ENCODE measurements at regions not wholly inside any gene's neighbourhood (a gene's known extent, or its start where the extent isn't known, plus 50 kb on each side); places are given as distances from the start of the nearest gene placed in this dataset.

- Mint-ChIP-seq H3K4me3 (no peak overlapping the region), H3K4me1 (no peaks in the 10 kb centered on the region), H3K27me3 (ENCODE audit: low read depth in 2 of 2) (no peaks in the 10 kb centered on the region), H3K36me3 (no peaks in the 10 kb centered on the region), H3K27ac (no peak overlapping the region), H3K9me3 (peaks cover 8 to 10% of the 10 kb centered on the region in 2 donors)
- intact Hi-C loops (cut with micrococcal nuclease) = no loop called here
- Histone ChIP-seq H3K4me1 (ENCODE audit: control insufficient read depth, insufficient read depth, low read length) (no peaks in the 10 kb centered on the region), H3K27ac (ENCODE audit: low read length) (no peak overlapping the region), H3K36me3 (ENCODE audit: control insufficient read depth, insufficient read depth, low read length) (no peaks in the 10 kb centered on the region), H3K27me3 (ENCODE audit: control insufficient read depth, insufficient read depth, low read length) (no peaks in the 10 kb centered on the region), H3K4me3 (ENCODE audit: low read length) (no peak overlapping the region), H3K9me3 (ENCODE audit: control insufficient read depth, insufficient read depth, low read length) (no peaks in the 10 kb centered on the region)
- TF ChIP-seq CTCF (IDR thresholded peaks at IDR 0.05) = no peak
- DNase-seq (no peak), ATAC-seq (no peak)
These were observed 243.2 kb downstream of the FBXO8 start for GRCh38 chr4:174040287-174040686.

GRCh38 chr4:174038481-174038880, 245.0 kb downstream of the FBXO8 start:
- Mint-ChIP-seq H3K9me3 (peaks cover 5 to 9% of the 10 kb centered on the region in 2 donors), H3K27me3 (ENCODE audit: low read depth in 2 of 2) (no peaks in the 10 kb centered on the region), H3K36me3 (no peaks in the 10 kb centered on the region), H3K4me1 (no peaks in the 10 kb centered on the region), H3K4me3 (no peak overlapping the region), H3K27ac (no peak overlapping the region)
- ATAC-seq = no peak
- Histone ChIP-seq H3K27ac (ENCODE audit: low read length) (no peak overlapping the region), H3K9me3 (ENCODE audit: control insufficient read depth, insufficient read depth, low read length) (no peaks in the 10 kb centered on the region), H3K4me3 (ENCODE audit: low read length) (no peak overlapping the region), H3K27me3 (ENCODE audit: control insufficient read depth, insufficient read depth, low read length) (no peaks in the 10 kb centered on the region), H3K36me3 (ENCODE audit: control insufficient read depth, insufficient read depth, low read length) (no peaks in the 10 kb centered on the region), H3K4me1 (ENCODE audit: control insufficient read depth, insufficient read depth, low read length) (no peaks in the 10 kb centered on the region)
- no peak for DNase-seq
- no peak for TF ChIP-seq CTCF (IDR thresholded peaks at IDR 0.05)
- intact Hi-C loops (cut with micrococcal nuclease) = no loop called here
- 83% methylated on average over 5 of the region's 5 CpGs for WGBS (ENCODE audit: insufficient coverage)

GRCh38 chr4:174037631-174038030, 245.8 kb downstream of the FBXO8 start:
- no peak for DNase-seq
- no peak for TF ChIP-seq CTCF (IDR thresholded peaks at IDR 0.05)
- H3K27ac Mint-ChIP-seq = no peak overlapping the region
- peaks cover 0 to 4% of the 10 kb centered on the region in 2 donors for H3K9me3 Mint-ChIP-seq
- H3K4me3 Mint-ChIP-seq = no peak overlapping the region
- no peak overlapping the region for H3K4me3 ChIP-seq (ENCODE audit: low read length)
- H3K36me3 Mint-ChIP-seq = no peaks in the 10 kb centered on the region
- H3K36me3 ChIP-seq (ENCODE audit: control insufficient read depth, insufficient read depth, low read length) = no peaks in the 10 kb centered on the region
- no peak overlapping the region for H3K27ac ChIP-seq (ENCODE audit: low read length)
- H3K27me3 Mint-ChIP-seq (ENCODE audit: low read depth in 2 of 2) = no peaks in the 10 kb centered on the region
- intact Hi-C loops (cut with micrococcal nuclease) = no loop called here
- ATAC-seq = no peak
- H3K4me1 ChIP-seq (ENCODE audit: control insufficient read depth, insufficient read depth, low read length) = no peaks in the 10 kb centered on the region
- no peaks in the 10 kb centered on the region for H3K27me3 ChIP-seq (ENCODE audit: control insufficient read depth, insufficient read depth, low read length)
- 94% methylated on average over 3 of the region's 3 CpGs for WGBS (ENCODE audit: insufficient coverage)
- H3K4me1 Mint-ChIP-seq = no peaks in the 10 kb centered on the region
- no peaks in the 10 kb centered on the region for H3K9me3 ChIP-seq (ENCODE audit: control insufficient read depth, insufficient read depth, low read length)

- H3K4me1 Mint-ChIP-seq = no peaks in the 10 kb centered on the region
- no peak for TF ChIP-seq CTCF (IDR thresholded peaks at IDR 0.05)
- H3K27ac Mint-ChIP-seq = no peak overlapping the region
- intact Hi-C loops (cut with micrococcal nuclease) = no loop called here
- no peak for ATAC-seq
- no peaks in the 10 kb centered on the region for H3K36me3 ChIP-seq (ENCODE audit: control insufficient read depth, insufficient read depth, low read length)
- 84% methylated on average over 8 of the region's 8 CpGs for WGBS (ENCODE audit: insufficient coverage)
- H3K9me3 ChIP-seq (ENCODE audit: control insufficient read depth, insufficient read depth, low read length) = no peaks in the 10 kb centered on the region
- no peaks in the 10 kb centered on the region for H3K36me3 Mint-ChIP-seq
- H3K9me3 Mint-ChIP-seq = peaks cover 0 to 4% of the 10 kb centered on the region in 2 donors
- no peaks in the 10 kb centered on the region for H3K27me3 ChIP-seq (ENCODE audit: control insufficient read depth, insufficient read depth, low read length)
- H3K27me3 Mint-ChIP-seq (ENCODE audit: low read depth in 2 of 2) = no peaks in the 10 kb centered on the region
- no peaks in the 10 kb centered on the region for H3K4me1 ChIP-seq (ENCODE audit: control insufficient read depth, insufficient read depth, low read length)
- no peak overlapping the region for H3K4me3 Mint-ChIP-seq
- H3K27ac ChIP-seq (ENCODE audit: low read length) = no peak overlapping the region
- no peak overlapping the region for H3K4me3 ChIP-seq (ENCODE audit: low read length)
- DNase-seq = no peak
These were observed 246.4 kb downstream of the FBXO8 start for GRCh38 chr4:174037049-174037448.
